ENCODE measurements at regions not wholly inside any gene's neighbourhood (a gene's known extent, or its start where the extent isn't known, plus 50 kb on each side); places are given as distances from the start of the nearest gene placed in this dataset.

GRCh38 chr9:129432297-129433154, 188.4 kb downstream of the C9orf50 start:
- TF ChIP-seq CHD2 (IDR thresholded peaks at IDR 0.05; ENCODE audit: low read length, partially characterized antibody) (peak; percentile 8), FOSL2 (IDR thresholded peaks at IDR 0.05; ENCODE audit: borderline replicate concordance, low read depth) (no peak)

GRCh38 chr9:129430940-129431643, 189.8 kb downstream of the C9orf50 start:
- CTCF ChIA-PET = interaction anchor here (0.7 to 2.5 kb wide), 5 partner anchors 16 to 257 kb away, joined by 3 to 7 read pairs (median 4); no protein-coding TSS in a partner anchor
- Histone ChIP-seq H3K9me3 (no peaks in the 10 kb centered on the region), H4K20me1 (ENCODE audit: insufficient read depth) (no peaks in the 10 kb centered on the region), H3K4me3 (ENCODE audit: low read depth in 2 of 2, low read length in 1 of 2) (no peak overlapping the region), H3K79me2 (ENCODE audit: insufficient read depth) (no peaks in the 10 kb centered on the region), H3K4me1 (ENCODE audit: control insufficient read depth in 1 of 2, insufficient read depth in 2 of 2, low read depth in 1 of 2, low read length in 1 of 2) (peaks cover 0 to 44% of the 10 kb centered on the region in 2 experiments; a peak in 1 of 4 replicates), H3K9me2 (no peaks in the 10 kb centered on the region), H3F3A (replicated peaks; ENCODE audit: insufficient read depth) (no peaks in the 10 kb centered on the region), H3K27me3 (ENCODE audit: insufficient read depth) (no peaks in the 10 kb centered on the region), H3K9ac (no peak overlapping the region), H2AFZ (ENCODE audit: low read depth) (no peak overlapping the region), H3K4me2 (no peak overlapping the region), H3K27ac (ENCODE audit: low read depth in 2 of 2, low read length in 1 of 2) (peak overlapping the region in 1 of 2 experiments; percentile 84; a peak in 1 of 4 replicates), H3K36me3 (replicated peaks in 1 of 2; ENCODE audit: control insufficient read depth in 1 of 2, insufficient read depth in 2 of 2, low read length in 1 of 2) (no peaks in the 10 kb centered on the region)
- POLR2A ChIA-PET = interaction anchor here (1.1 to 2.1 kb wide), 4 partner anchors 12 to 66 kb away, joined by 3 to 11 read pairs (median 4); no protein-coding TSS in a partner anchor
- DNase-seq = no peak
- no peak for TF ChIP-seq GATA2 (CRISPR knock-in tag; IDR thresholded peaks at IDR 0.05)
- no peak for TF ChIP-seq MAX (IDR thresholded peaks at IDR 0.05; ENCODE audit: low read depth)
- no peak for TF ChIP-seq PBX3 (IDR thresholded peaks at IDR 0.05)
- no peak for TF ChIP-seq TAF1 (IDR thresholded peaks at IDR 0.05; ENCODE audit: borderline replicate concordance, low read depth, low read length)
- TF ChIP-seq JUND (IDR thresholded peaks at IDR 0.05) = no peak
- TF ChIP-seq TEAD4 (IDR thresholded peaks at IDR 0.05; ENCODE audit: borderline replicate concordance, insufficient read depth) = no peak
- no peak for TF ChIP-seq RAD21 (IDR thresholded peaks at IDR 0.05; ENCODE audit: low read length)
- TF ChIP-seq RXRA (IDR thresholded peaks at IDR 0.05; ENCODE audit: borderline replicate concordance, low read depth) = no peak
- no peak for TF ChIP-seq USF2 (IDR thresholded peaks at IDR 0.05; ENCODE audit: borderline replicate concordance, low read depth, low read length)
- no peak for TF ChIP-seq FOXM1 (IDR thresholded peaks at IDR 0.05; ENCODE audit: low read depth)
- TF ChIP-seq EP300 (IDR thresholded peaks at IDR 0.05; ENCODE audit: borderline replicate concordance in 1 of 2, low read depth in 1 of 2, low read length in 1 of 2) = no peak
- no peak for TF ChIP-seq FOSL2 (IDR thresholded peaks at IDR 0.05; ENCODE audit: borderline replicate concordance, low read depth)
- TF ChIP-seq USF1 (IDR thresholded peaks at IDR 0.05; ENCODE audit: borderline replicate concordance, low read depth) = no peak
- TF ChIP-seq TCF12 (IDR thresholded peaks at IDR 0.05) = no peak
- no peak for TF ChIP-seq RCOR1 (IDR thresholded peaks at IDR 0.05; ENCODE audit: low read length)
- TF ChIP-seq NRF1 (IDR thresholded peaks at IDR 0.05; ENCODE audit: low read depth, low read length) = no peak
- TF ChIP-seq CHD2 (IDR thresholded peaks at IDR 0.05; ENCODE audit: low read length, partially characterized antibody) = no peak
- TF ChIP-seq CTCF (IDR thresholded peaks at IDR 0.05) = no peak
- 80% methylated on average over 14 of the region's 18 CpGs for WGBS (ENCODE audit: low lambda C conversion rate)

More at GRCh38 chr9:129432297-129433154, 188.4 kb downstream of the C9orf50 start:
- H3K27ac ChIP-seq (ENCODE audit: low read depth in 2 of 2, low read length in 1 of 2) = peak overlapping the region in 1 of 2 experiments; percentile 84; a peak in 2 of 4 replicates
- H3K4me2 ChIP-seq = no peak overlapping the region
- no peaks in the 10 kb centered on the region for H3K9me2 ChIP-seq
- 62% methylated on average over 14 of the region's 15 CpGs for WGBS (ENCODE audit: low lambda C conversion rate)
- CTCF ChIA-PET = interaction anchor here (0.8 to 2.5 kb wide), 7 partner anchors 18 to 259 kb away, joined by 3 to 7 read pairs (median 3); no protein-coding TSS in a partner anchor
- no peaks in the 10 kb centered on the region for H3K27me3 ChIP-seq (ENCODE audit: insufficient read depth)
- no peak overlapping the region for H3K4me3 ChIP-seq (ENCODE audit: low read depth in 2 of 2, low read length in 1 of 2)
- H4K20me1 ChIP-seq (ENCODE audit: insufficient read depth) = no peaks in the 10 kb centered on the region
- H3K9me3 ChIP-seq = no peaks in the 10 kb centered on the region
- no peak overlapping the region for H3K9ac ChIP-seq
- H2AFZ ChIP-seq (ENCODE audit: low read depth) = no peak overlapping the region
- POLR2A ChIA-PET = interaction anchor here (0.6 to 2.1 kb wide), 8 partner anchors 13 to 255 kb away, joined by 3 to 17 read pairs (median 6); partner anchors contain the start of gene IER5L
- H3K36me3 ChIP-seq (replicated peaks in 1 of 2; ENCODE audit: control insufficient read depth in 1 of 2, insufficient read depth in 2 of 2, low read length in 1 of 2) = no peaks in the 10 kb centered on the region
- peak; percentile 67 for DNase-seq
- peaks cover 0 to 48% of the 10 kb centered on the region in 2 experiments; a peak in 1 of 4 replicates for H3K4me1 ChIP-seq (ENCODE audit: control insufficient read depth in 1 of 2, insufficient read depth in 2 of 2, low read depth in 1 of 2, low read length in 1 of 2)
- no peaks in the 10 kb centered on the region for H3F3A ChIP-seq (replicated peaks; ENCODE audit: insufficient read depth)
- H3K79me2 ChIP-seq (ENCODE audit: insufficient read depth) = no peaks in the 10 kb centered on the region
